ENCODE measurements at regions not wholly inside any gene's neighbourhood (a gene's known extent, or its start where the extent isn't known, plus 50 kb on each side); places are given as distances from the start of the nearest gene placed in this dataset.

GRCh38 chr12:75756111-75756510, 244.7 kb upstream of the KRR1 start (continued):
- TF ChIP-seq USF2 (IDR thresholded peaks at IDR 0.05; ENCODE audit: low read depth, low read length) (no peak), USF2 (CRISPR knock-in tag; IDR thresholded peaks at IDR 0.05; ENCODE audit: borderline replicate concordance) (no peak), SNAPC5 (CRISPR knock-in tag; IDR thresholded peaks at IDR 0.05; ENCODE audit: borderline replicate concordance) (no peak), CSRNP2 (CRISPR knock-in tag; conservative IDR thresholded peaks at IDR 0.05; ENCODE audit: low read depth) (no peak), SNAPC4 (CRISPR knock-in tag; IDR thresholded peaks at IDR 0.05) (no peak), YEATS2 (CRISPR knock-in tag; IDR thresholded peaks at IDR 0.05; ENCODE audit: borderline replicate concordance) (no peak), SATB2 (CRISPR knock-in tag; IDR thresholded peaks at IDR 0.05) (no peak), AHR (CRISPR knock-in tag; IDR thresholded peaks at IDR 0.05) (no peak), KAT7 (CRISPR knock-in tag; IDR thresholded peaks at IDR 0.05; ENCODE audit: borderline replicate concordance) (no peak), SALL2 (CRISPR knock-in tag; IDR thresholded peaks at IDR 0.05) (no peak), RFX5 (IDR thresholded peaks at IDR 0.05; ENCODE audit: low read depth, low read length) (no peak), SMARCC2 (IDR thresholded peaks at IDR 0.05) (no peak), SUZ12 (IDR thresholded peaks at IDR 0.05; ENCODE audit: low read depth, low read length) (no peak), ATF5 (CRISPR knock-in tag; IDR thresholded peaks at IDR 0.05; ENCODE audit: low read depth) (no peak), MED8 (CRISPR knock-in tag; IDR thresholded peaks at IDR 0.05; ENCODE audit: insufficient replicate concordance) (no peak)
